Endodermal cell (in vitro differentiated cells): ENCODE measurements at regions not wholly inside any gene's neighbourhood (a gene's known extent, or its start where the extent isn't known, plus 50 kb on each side); places are given as distances from the start of the nearest gene placed in this dataset.

Experiments
- DNase-seq: peaks from one replicate; pipeline ENCODE4 v3.0.0-alpha.2; 2017
- H3K27ac ChIP-seq: 2 replicates; pipeline ENCODE4 v1.5.1; 2013; ENCODE audit warnings: mild to moderate bottlenecking, low read depth, low read length, moderate library complexity
- H3K27me3 ChIP-seq: 2 replicates; pipeline ENCODE4 v1.6.1; 2013; ENCODE audit warnings: mild to moderate bottlenecking, low read length, moderate library complexity; ENCODE audit not compliant: insufficient read depth, control insufficient read depth, poor library complexity, severe bottlenecking
- H3K36me3 ChIP-seq: 2 replicates; pipeline ENCODE4 v1.7.0; 2013; ENCODE audit warnings: mild to moderate bottlenecking, low read length, moderate library complexity; ENCODE audit not compliant: control insufficient read depth, insufficient read depth
- H3K4me1 ChIP-seq: one replicate; pipeline ENCODE4 v1.7.0; 2013; ENCODE audit warnings: low read length; ENCODE audit not compliant: control insufficient read depth, insufficient read depth
- H3K4me3 ChIP-seq: 2 replicates; pipeline ENCODE4 v1.5.1; 2013; ENCODE audit warnings: mild to moderate bottlenecking, low read length, moderate library complexity
- H3K9ac ChIP-seq: 2 replicates; pipeline ENCODE4 v1.6.1; 2013; ENCODE audit warnings: mild to moderate bottlenecking, low read length, moderate library complexity; ENCODE audit not compliant: poor library complexity, severe bottlenecking; ENCODE audit errors: extremely low read depth
- H3K9me3 ChIP-seq: 2 replicates; pipeline ENCODE4 v1.6.1; 2013; ENCODE audit warnings: mild to moderate bottlenecking, low read length, moderate library complexity; ENCODE audit not compliant: control insufficient read depth
- H3K27ac Mint-ChIP-seq: 2 replicates; pipeline ENCODE4 v1.8.0; 2020; ENCODE audit warnings: mixed read lengths
- H3K27me3 Mint-ChIP-seq: 2 replicates; pipeline ENCODE4 v1.8.0; 2021; ENCODE audit warnings: mild to moderate bottlenecking, mixed read lengths; ENCODE audit not compliant: insufficient read depth
- H3K36me3 Mint-ChIP-seq: 2 replicates; pipeline ENCODE4 v1.8.0; 2020; ENCODE audit warnings: low read depth, mixed read lengths
- H3K4me1 Mint-ChIP-seq: 2 replicates; pipeline ENCODE4 v1.8.0; 2020; ENCODE audit warnings: mixed read lengths
- H3K4me3 Mint-ChIP-seq: 2 replicates; pipeline ENCODE4 v1.8.0; 2020; ENCODE audit warnings: mild to moderate bottlenecking, moderate library complexity, mixed read lengths
- H3K9me3 Mint-ChIP-seq: 2 replicates; pipeline ENCODE4 v1.8.0; 2020; ENCODE audit warnings: mild to moderate bottlenecking, mixed read lengths
- WGBS, 2 experiments: methylation state at CpG; one replicate each; pipeline versions ENCODE4 v1.1.5 to v1.1.7; 2013; ENCODE audit warnings: missing lambda C conversion rate in 2 of 2, mixed read lengths in 1 of 2; ENCODE audit not compliant: insufficient coverage in 1 of 2, insufficient read length in 1 of 2; 5-methylcytosine and 5-hydroxymethylcytosine counted together
- TF ChIP-seq, protein P1 (sequence below): fragments of 200-600 bp; sonication (generic); conservative IDR thresholded peaks from 2 replicates; pipeline ENCODE4 v1.5.0; 2021; ENCODE audit warnings: antibody characterized with exemption, mild to moderate bottlenecking

DNA sequence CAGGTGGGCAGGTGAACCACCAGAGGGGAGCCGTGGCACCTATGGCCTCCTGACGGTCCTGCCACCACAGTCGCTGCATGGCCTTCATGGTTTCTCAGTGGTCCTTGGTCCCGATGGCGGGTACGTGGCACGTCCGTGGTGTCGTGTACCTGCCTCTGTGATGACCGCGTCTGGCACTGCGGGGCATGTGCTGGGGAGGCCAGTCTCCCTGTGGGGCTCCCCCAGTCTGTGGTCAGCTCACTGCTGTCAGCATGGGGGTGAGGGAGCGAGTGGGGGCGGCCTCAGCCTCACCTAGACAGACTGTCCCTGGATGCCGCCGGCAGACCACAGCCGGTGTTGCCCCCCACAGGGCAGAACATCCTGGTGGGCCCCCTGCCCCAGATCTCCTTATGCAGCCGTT is 267.2 kb downstream of the SEC23A start:
- DNase-seq, result no peak
- Histone ChIP-seq H3K9me3 (no peaks in the 10 kb centered on the region), H3K36me3 (no peaks in the 10 kb centered on the region), H3K4me1 (no peaks in the 10 kb centered on the region), H3K27ac (no peak overlapping the region), H3K9ac (no peak overlapping the region), H3K4me3 (no peak overlapping the region), H3K27me3 (no peaks in the 10 kb centered on the region)
- peaks cover 5% of the 10 kb centered on the region for H3K4me1 Mint-ChIP-seq
- TF ChIP-seq, protein P1, sequence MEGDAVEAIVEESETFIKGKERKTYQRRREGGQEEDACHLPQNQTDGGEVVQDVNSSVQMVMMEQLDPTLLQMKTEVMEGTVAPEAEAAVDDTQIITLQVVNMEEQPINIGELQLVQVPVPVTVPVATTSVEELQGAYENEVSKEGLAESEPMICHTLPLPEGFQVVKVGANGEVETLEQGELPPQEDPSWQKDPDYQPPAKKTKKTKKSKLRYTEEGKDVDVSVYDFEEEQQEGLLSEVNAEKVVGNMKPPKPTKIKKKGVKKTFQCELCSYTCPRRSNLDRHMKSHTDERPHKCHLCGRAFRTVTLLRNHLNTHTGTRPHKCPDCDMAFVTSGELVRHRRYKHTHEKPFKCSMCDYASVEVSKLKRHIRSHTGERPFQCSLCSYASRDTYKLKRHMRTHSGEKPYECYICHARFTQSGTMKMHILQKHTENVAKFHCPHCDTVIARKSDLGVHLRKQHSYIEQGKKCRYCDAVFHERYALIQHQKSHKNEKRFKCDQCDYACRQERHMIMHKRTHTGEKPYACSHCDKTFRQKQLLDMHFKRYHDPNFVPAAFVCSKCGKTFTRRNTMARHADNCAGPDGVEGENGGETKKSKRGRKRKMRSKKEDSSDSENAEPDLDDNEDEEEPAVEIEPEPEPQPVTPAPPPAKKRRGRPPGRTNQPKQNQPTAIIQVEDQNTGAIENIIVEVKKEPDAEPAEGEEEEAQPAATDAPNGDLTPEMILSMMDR, result no peak
- no peak overlapping the region for H3K27ac Mint-ChIP-seq
- H3K9me3 Mint-ChIP-seq, result no peaks in the 10 kb centered on the region
- 95 to 96% methylated on average over 15 to 18 of the region's 18 CpGs for WGBS, 2 experiments
- H3K27me3 Mint-ChIP-seq, result no peaks in the 10 kb centered on the region
- H3K36me3 Mint-ChIP-seq, result no peaks in the 10 kb centered on the region
- no peak overlapping the region for H3K4me3 Mint-ChIP-seq

DNA sequence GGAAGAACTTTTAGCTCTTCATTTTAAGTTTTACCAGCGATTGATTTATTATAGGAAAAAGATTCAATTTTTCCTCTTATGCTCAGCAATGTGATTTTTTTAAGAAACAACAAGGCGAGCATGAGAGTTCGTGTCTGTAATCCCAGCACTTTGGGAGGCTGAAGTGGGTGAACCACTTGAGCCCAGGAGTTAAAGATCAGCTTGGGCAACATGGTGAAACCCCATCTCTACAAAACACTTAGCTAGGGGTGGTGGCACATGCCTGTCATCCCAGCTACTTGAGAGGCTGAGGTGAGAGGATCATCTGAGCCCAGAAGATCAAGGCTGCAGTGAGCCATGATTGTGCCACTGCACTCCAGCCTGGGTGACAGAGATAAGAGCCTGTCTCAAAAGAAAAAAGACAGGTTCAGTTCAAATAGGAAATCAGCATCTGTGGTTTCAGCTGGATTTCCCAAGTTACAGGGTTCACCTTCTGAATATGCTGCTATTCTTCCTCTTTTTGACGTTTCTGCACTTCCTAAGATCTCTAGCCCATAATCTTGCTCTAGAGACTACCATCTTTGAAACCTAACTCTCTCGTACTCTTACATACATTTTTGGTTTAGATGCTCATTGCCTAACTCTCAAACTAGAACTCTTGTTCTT is 274.7 kb downstream of the SEC23A start:
- no peak overlapping the region for H3K27ac Mint-ChIP-seq
- WGBS, 2 experiments, result 93 to 94% methylated on average over 4 to 5 of the region's 5 CpGs

DNA sequence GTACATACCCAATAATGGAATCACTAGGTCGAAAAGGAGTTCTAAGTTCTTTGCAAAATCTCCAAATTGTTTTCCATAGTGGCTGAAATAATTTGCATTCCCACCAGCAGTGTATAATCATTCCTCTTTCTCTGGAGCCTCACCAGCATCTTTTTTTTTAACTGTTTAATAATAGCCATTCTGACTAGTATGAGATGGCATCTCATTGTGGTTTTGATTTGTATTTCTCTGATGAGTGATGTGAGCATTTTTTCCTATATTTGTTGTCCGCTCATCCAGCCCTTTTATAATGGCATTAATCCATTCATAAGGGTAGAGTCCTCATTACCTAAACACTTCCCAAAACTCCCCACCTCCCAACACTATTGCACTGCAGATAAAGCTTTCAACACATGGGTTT is 278.3 kb downstream of the SEC23A start:
- no peak overlapping the region for H3K4me3 ChIP-seq
- no peaks in the 10 kb centered on the region for H3K27me3 ChIP-seq
- no peak overlapping the region for H3K9ac ChIP-seq
- TF ChIP-seq, protein P1, result no peak
- DNase-seq, result no peak
- H3K36me3 ChIP-seq, result no peaks in the 10 kb centered on the region
- Mint-ChIP-seq H3K9me3 (peaks cover 12% of the 10 kb centered on the region), H3K4me1 (peaks cover 2% of the 10 kb centered on the region), H3K27ac (no peak overlapping the region), H3K4me3 (no peak overlapping the region), H3K27me3 (peaks cover 34% of the 10 kb centered on the region), H3K36me3 (no peaks in the 10 kb centered on the region)
- peaks cover 5% of the 10 kb centered on the region for H3K9me3 ChIP-seq
- WGBS, 2 experiments, result 83 to 100% methylated on average over 1 to 2 of the region's 2 CpGs
- H3K4me1 ChIP-seq, result no peaks in the 10 kb centered on the region
- no peak overlapping the region for H3K27ac ChIP-seq

More for the DNA sequence above, 274.7 kb downstream of the SEC23A start:
- Histone ChIP-seq H3K4me1 (no peaks in the 10 kb centered on the region), H3K36me3 (no peaks in the 10 kb centered on the region), H3K4me3 (no peak overlapping the region), H3K9me3 (no peaks in the 10 kb centered on the region), H3K9ac (no peak overlapping the region), H3K27ac (no peak overlapping the region), H3K27me3 (no peaks in the 10 kb centered on the region)
- Mint-ChIP-seq H3K9me3 (no peaks in the 10 kb centered on the region), H3K27me3 (peaks cover 27% of the 10 kb centered on the region), H3K4me3 (no peak overlapping the region), H3K4me1 (peaks cover 2% of the 10 kb centered on the region), H3K36me3 (no peaks in the 10 kb centered on the region)
- TF ChIP-seq, protein P1, result no peak
- no peak for DNase-seq
